SH-SY5Y (cell line): ENCODE measurements at regions not wholly inside any gene's neighbourhood (a gene's known extent, or its start where the extent isn't known, plus 50 kb on each side); places are given as distances from the start of the nearest gene placed in this dataset.

Experiments used
- GATA2 ChIP-seq: IDR thresholded peaks from 2 replicates; pipeline ENCODE4 v1.6.1; 2011; ENCODE audit warnings: mild to moderate bottlenecking, low read depth, low read length
- GATA3 ChIP-seq: IDR thresholded peaks from 2 replicates; pipeline ENCODE4 v1.6.1; 2011; ENCODE audit warnings: low read depth, mild to moderate bottlenecking, low read length, moderate library complexity

- no peak for TF ChIP-seq GATA3
- no peak for TF ChIP-seq GATA2
Observed at GRCh38 chr3:8204331-8204730, 297.3 kb upstream of the LMCD1 start.
